HEK293 (cell line): ENCODE measurements at regions not wholly inside any gene's neighbourhood (a gene's known extent, or its start where the extent isn't known, plus 50 kb on each side); places are given as distances from the start of the nearest gene placed in this dataset.

Experiments
- CTCF ChIA-PET: fragments of 350-600 bp; formaldehyde crosslinking; extraction: SDS; loops from one replicate; lab custom pipeline; 2021; ENCODE audit warnings: antibody characterized with exemption; lab: Yijun Ruan, JAX
- POLR2A ChIA-PET: fragments of 300-600 bp; formaldehyde crosslinking; extraction: SDS; loops from one replicate; lab custom pipeline; 2020; ENCODE audit warnings: antibody characterized with exemption, inconsistent platforms; lab: Yijun Ruan, JAX
- H3K27ac ChIP-seq: fragments of 200-500 bp; sonication (Bioruptor generic); 2 replicates; pipeline ENCODE4 v1.5.1; 2014; ENCODE audit warnings: low read depth, low read length, control low read depth, inconsistent platforms; ENCODE audit errors: extremely low read depth
- H3K36me3 ChIP-seq, 2 experiments: fragments of 200-500 bp in 1 of 2; sonication (Bioruptor generic) in 1 of 2; 1 replicate in 1 of 2; 2 replicates in 1 of 2; pipeline ENCODE4 v1.5.1; 2014 to 2017; ENCODE audit warnings: inconsistent platforms in 2 of 2, low read length in 2 of 2; ENCODE audit not compliant: control insufficient read depth in 2 of 2, insufficient read depth in 1 of 2
- H3K4me1 ChIP-seq: fragments of 200-500 bp; sonication (Bioruptor generic); 2 replicates; pipeline ENCODE4 v1.5.1; 2014; ENCODE audit warnings: mild to moderate bottlenecking, low read length, inconsistent platforms; ENCODE audit not compliant: control insufficient read depth, insufficient read depth
- H3K4me3 ChIP-seq: 2 replicates; pipeline ENCODE4 v1.5.1; 2011; ENCODE audit warnings: low read depth, mild to moderate bottlenecking, control low read depth, low read length, moderate library complexity
- H3K9me3 ChIP-seq: fragments of 200-500 bp; sonication (Bioruptor generic); 2 replicates; pipeline ENCODE4 v1.5.1; 2014; ENCODE audit warnings: low read depth, low read length, inconsistent platforms; ENCODE audit not compliant: control insufficient read depth, insufficient read depth
- EGR2 ChIP-seq: fragments of 450-650 bp; formaldehyde crosslinking; IDR thresholded peaks from 2 replicates; pipeline ENCODE4 v1.5.1; 2016; ENCODE audit warnings: low read depth, missing biosample characterization, missing genetic modification characterization
- KLF7 ChIP-seq: fragments of 450-650 bp; formaldehyde crosslinking; IDR thresholded peaks from 2 replicates; pipeline ENCODE4 v1.5.1; 2016; ENCODE audit warnings: missing biosample characterization, missing genetic modification characterization, borderline replicate concordance
- KLF8 ChIP-seq: fragments of 450-650 bp; formaldehyde crosslinking; IDR thresholded peaks from 2 replicates; pipeline ENCODE4 v1.5.1; 2016; ENCODE audit warnings: missing biosample characterization, missing genetic modification characterization
- MZF1 ChIP-seq: fragments of 450-650 bp; formaldehyde crosslinking; IDR thresholded peaks from 2 replicates; pipeline ENCODE4 v1.5.1; 2017; ENCODE audit warnings: missing biosample characterization, missing genetic modification characterization, borderline replicate concordance
- PBX3 ChIP-seq: sonication (generic); formaldehyde crosslinking; IDR thresholded peaks from 2 replicates; pipeline ENCODE4 v1.8.1; 2022; ENCODE audit warnings: mild to moderate bottlenecking, moderate library complexity, missing genetic modification reagents
- SETDB1 ChIP-seq: IDR thresholded peaks from one replicate; pipeline ENCODE4 v1.6.1; 2017; ENCODE audit warnings: mild to moderate bottlenecking, low read length, moderate library complexity, mixed read lengths; ENCODE audit not compliant: insufficient read length
- TCF7L2 ChIP-seq: IDR thresholded peaks from 2 replicates; pipeline ENCODE4 v1.6.1; 2011; ENCODE audit warnings: low read depth, mild to moderate bottlenecking, inconsistent platforms, low read length, moderate library complexity, borderline replicate concordance
- TRIM28 ChIP-seq: IDR thresholded peaks from 2 replicates; pipeline ENCODE4 v1.6.1; 2011; ENCODE audit warnings: low read length, control low read depth, borderline replicate concordance
- ZBTB44 ChIP-seq: fragments of 450-650 bp; IDR thresholded peaks from 2 replicates; pipeline ENCODE4 v1.5.1; 2018; ENCODE audit warnings: missing biosample characterization, mild to moderate bottlenecking, missing genetic modification characterization
- ZBTB49 ChIP-seq: fragments of 450-650 bp; formaldehyde crosslinking; IDR thresholded peaks from 2 replicates; pipeline ENCODE4 v1.5.1; 2016; ENCODE audit warnings: missing biosample characterization, missing genetic modification characterization, low read depth
- ZFP69B ChIP-seq: fragments of 450-650 bp; formaldehyde crosslinking; IDR thresholded peaks from 2 replicates; pipeline ENCODE4 v1.5.1; 2016; ENCODE audit warnings: missing biosample characterization, missing genetic modification characterization
- ZNF157 ChIP-seq: fragments of 450-650 bp; formaldehyde crosslinking; IDR thresholded peaks from 2 replicates; pipeline ENCODE4 v1.5.1; 2016; ENCODE audit warnings: missing biosample characterization, missing genetic modification characterization
- ZNF202 ChIP-seq: fragments of 450-650 bp; formaldehyde crosslinking; IDR thresholded peaks from 2 replicates; pipeline ENCODE4 v1.5.1; 2016; ENCODE audit warnings: missing biosample characterization, missing genetic modification characterization, borderline replicate concordance
- ZNF221 ChIP-seq: fragments of 450-650 bp; formaldehyde crosslinking; IDR thresholded peaks from 2 replicates; pipeline ENCODE4 v1.5.1; 2017; ENCODE audit warnings: missing biosample characterization, missing genetic modification characterization, borderline replicate concordance
- ZNF26 ChIP-seq: fragments of 450-650 bp; formaldehyde crosslinking; IDR thresholded peaks from 2 replicates; pipeline ENCODE4 v1.5.1; 2016; ENCODE audit warnings: missing biosample characterization, missing genetic modification characterization
- ZNF266 ChIP-seq: fragments of 450-650 bp; formaldehyde crosslinking; IDR thresholded peaks from 2 replicates; pipeline ENCODE4 v1.5.1; 2016; ENCODE audit warnings: missing biosample characterization, missing genetic modification characterization, low read depth
- ZNF488 ChIP-seq: fragments of 450-650 bp; formaldehyde crosslinking; IDR thresholded peaks from 2 replicates; pipeline ENCODE4 v1.5.1; 2016; ENCODE audit warnings: missing biosample characterization, missing genetic modification characterization
- ZNF623 ChIP-seq: fragments of 450-650 bp; formaldehyde crosslinking; IDR thresholded peaks from 2 replicates; pipeline ENCODE4 v1.5.1; 2016; ENCODE audit warnings: missing biosample characterization, missing genetic modification characterization
- ZSCAN16 ChIP-seq: fragments of 450-650 bp; formaldehyde crosslinking; IDR thresholded peaks from 2 replicates; pipeline ENCODE4 v1.5.1; 2016; ENCODE audit warnings: missing biosample characterization, missing genetic modification characterization

- TF ChIP-seq ZNF26 (no peak), ZNF157 (tag by site-specific recombination) (no peak), KLF8 (tag by site-specific recombination) (no peak), EGR2 (no peak), ZNF221 (tag by site-specific recombination) (no peak), ZNF488 (no peak), KLF7 (no peak), MZF1 (no peak), ZBTB49 (tag by site-specific recombination) (no peak), ZSCAN16 (tag by site-specific recombination) (no peak), ZNF266 (tag by site-specific recombination) (no peak), ZBTB44 (tag by site-specific recombination) (no peak), ZNF623 (tag by site-specific recombination) (no peak), ZFP69B (no peak), ZNF202 (tag by site-specific recombination) (no peak)
Measured at GRCh38 chr13:64643066-64643465, 2587.1 kb downstream of the PCDH9 start (continued).

- H3K4me1 ChIP-seq: no peaks in the 10 kb centered on the region
- no peak overlapping the region for H3K4me3 ChIP-seq
- peak; percentile 59 for TF ChIP-seq SETDB1
- TF ChIP-seq PBX3 (CRISPR knock-in tag): no peak
- TF ChIP-seq TRIM28: peak; percentile 95; the same call in 1 of the 2 replicates
- TF ChIP-seq TCF7L2: peak; percentile 86
- no peaks in the 10 kb centered on the region for H3K36me3 ChIP-seq
- H3K27ac ChIP-seq: no peak overlapping the region
- POLR2A ChIA-PET: no interaction called here
- CTCF ChIA-PET: no interaction called here
- no peaks in the 10 kb centered on the region for H3K9me3 ChIP-seq
Measured at GRCh38 chr13:64640002-64640401, 2590.1 kb downstream of the PCDH9 start.
